Muscle of arm (tissue), 1 donor: ENCODE measurements at regions not wholly inside any gene's neighbourhood (a gene's known extent, or its start where the extent isn't known, plus 50 kb on each side); places are given as distances from the start of the nearest gene placed in this dataset.

Experiments
- DNase-seq: peaks from one replicate; pipeline ENCODE4 v3.0.0-alpha.2; 2013

DNA sequence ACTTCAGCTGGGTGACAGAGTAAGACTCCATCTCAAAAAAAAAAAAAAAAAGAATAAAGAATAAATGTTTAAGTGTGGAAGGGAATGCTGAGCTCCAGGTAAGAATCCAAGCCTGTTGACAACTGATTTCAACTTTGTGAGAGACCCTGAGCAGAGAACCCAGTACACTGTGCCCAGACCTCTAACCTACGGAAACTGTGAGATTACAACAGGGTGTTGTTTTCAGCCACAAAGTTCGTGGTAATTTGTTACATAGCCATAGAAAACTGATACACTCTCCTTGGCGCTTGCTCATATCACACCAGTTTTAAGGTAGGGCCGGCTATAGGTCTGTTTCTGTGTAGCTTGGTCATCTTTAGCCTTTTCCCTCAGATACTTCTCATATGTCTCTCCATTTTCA, 98.4 kb upstream of the PAPOLG start:
- DNase-seq, result no peak

DNA sequence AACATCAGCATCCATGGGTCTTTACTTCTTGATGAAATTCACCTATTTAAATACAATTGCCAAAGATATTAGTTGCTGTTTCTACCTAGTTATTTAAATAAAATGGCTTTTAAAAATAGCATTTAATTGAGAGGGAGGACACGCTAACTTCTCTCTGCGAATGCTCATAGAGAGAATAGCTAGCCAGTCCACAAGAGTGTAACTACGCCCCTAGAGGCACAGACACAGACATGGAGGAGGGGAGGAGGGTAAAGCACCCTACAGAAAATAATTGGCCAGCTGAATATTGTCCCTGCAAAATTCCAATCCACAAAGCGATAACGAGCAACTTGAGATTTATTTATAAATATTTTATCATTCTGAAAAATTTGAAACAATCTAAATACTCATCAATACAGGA, 97.0 kb upstream of the PAPOLG start:
- no peak for DNase-seq

GRCh38 chr2:60661073-60661738, 94.9 kb upstream of the PAPOLG start:
- no peak for DNase-seq

GRCh38 chr2:60662781-60663180, 93.3 kb upstream of the PAPOLG start:
- no peak for DNase-seq

DNA sequence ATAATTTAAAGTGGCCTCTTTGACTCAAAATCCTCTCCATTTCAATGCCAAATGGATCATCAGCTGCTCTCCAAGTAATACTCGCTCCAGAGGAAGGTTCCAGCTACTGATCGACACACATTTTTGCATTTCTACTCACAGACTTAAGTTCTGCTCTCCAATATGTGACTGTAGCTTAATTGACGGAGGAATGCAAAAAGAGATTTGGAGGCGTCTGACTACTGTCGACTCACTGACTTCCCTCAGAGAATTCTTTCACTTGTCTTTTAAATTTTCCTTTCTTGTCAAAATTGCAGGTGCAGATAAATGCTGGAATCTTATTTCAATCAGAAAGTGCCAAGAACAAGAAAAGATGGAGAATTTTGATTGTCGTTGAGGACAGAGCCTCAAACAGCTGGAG, 84.1 kb upstream of the PAPOLG start:
- peak; percentile 25 for DNase-seq

DNA sequence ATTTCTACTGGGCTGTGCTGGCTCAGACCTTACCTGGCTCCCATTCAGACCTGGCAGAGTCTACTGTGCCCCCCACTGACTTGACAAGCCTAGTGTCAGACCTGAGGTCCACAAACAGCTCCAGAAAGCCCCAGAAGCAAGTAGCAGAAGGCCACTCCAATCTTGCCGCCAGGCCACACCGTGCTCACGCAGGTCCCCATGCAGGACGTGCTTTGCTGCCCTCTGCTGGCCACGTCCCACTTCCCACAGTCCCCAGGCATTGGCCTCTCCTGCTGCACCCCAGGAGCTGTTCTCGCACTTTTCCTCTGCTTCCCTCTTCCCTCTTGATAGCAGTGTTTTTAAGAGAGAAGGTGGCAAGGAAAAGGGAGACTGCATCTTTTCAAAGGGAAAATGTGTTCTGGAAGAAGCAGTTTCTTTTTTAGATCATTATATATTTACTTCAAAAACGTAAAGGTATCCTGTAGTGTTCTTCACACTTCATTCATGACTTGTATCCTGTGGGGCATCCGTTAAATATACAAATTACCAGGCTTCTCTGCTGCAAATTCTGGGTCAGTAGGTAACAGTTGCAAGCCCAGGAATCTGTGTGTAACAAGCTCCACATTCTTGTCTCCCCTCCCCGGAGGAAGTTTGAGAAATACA, 81.4 kb upstream of the PAPOLG start:
- DNase-seq, result peak; percentile 85

DNA sequence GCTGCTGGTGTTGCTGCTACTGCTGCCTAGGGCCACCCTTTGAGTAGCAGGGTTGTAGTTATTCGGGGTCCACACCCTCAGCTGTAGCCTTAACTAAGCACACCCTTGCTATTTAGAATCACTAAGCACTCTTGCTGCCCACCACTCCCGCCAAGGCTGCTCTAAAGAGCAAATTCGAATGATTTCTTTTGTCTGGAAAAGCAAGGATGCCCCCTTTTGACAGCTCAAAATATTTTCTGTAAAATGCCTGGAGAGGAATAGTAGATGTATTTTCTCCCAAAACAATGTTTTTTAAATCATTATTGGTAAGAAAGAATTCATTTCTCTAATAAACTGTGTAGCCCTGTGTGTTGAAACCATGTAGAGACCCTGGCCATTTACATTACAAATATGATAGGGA, 80.8 kb upstream of the PAPOLG start:
- no peak for DNase-seq

DNA sequence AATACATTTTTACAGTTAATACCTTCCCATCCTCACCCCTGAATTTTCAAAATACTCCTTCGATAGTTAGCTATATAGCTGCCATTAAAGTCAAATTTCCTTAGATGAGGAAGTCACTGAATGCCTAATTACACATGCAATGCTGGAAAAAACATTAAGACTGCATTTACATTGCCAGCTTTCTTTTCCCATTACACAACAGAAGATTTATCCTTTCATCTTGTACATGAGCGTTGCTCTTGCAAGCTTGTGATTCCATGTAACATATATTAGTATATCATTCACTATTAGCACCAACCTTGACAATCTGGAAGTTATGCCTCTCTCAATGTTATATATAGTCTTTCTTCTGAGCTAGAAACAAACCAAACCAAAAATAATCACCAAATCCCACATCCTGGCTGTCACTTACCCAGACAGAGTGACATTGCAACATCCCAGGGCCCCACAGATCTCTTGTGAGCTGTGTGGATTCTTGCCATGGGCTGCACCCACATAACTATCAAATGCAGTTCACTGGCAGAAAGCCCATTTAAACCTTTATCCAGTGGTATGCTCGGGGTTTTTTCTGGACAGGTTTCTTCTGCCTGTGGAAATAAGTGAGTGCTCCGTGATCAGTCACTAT, 79.2 kb upstream of the PAPOLG start:
- DNase-seq, result no peak

- DNase-seq, result no peak
These were observed 78.7 kb upstream of the PAPOLG start for GRCh38 chr2:60677356-60677755.

- no peak for DNase-seq
These were observed 77.5 kb upstream of the PAPOLG start for GRCh38 chr2:60678551-60678950.

- DNase-seq, result peak; percentile 63
These were observed 76.9 kb upstream of the PAPOLG start for GRCh38 chr2:60679036-60679780.

- no peak for DNase-seq
These were observed 62.5 kb upstream of the PAPOLG start for GRCh38 chr2:60693551-60693950.

DNA sequence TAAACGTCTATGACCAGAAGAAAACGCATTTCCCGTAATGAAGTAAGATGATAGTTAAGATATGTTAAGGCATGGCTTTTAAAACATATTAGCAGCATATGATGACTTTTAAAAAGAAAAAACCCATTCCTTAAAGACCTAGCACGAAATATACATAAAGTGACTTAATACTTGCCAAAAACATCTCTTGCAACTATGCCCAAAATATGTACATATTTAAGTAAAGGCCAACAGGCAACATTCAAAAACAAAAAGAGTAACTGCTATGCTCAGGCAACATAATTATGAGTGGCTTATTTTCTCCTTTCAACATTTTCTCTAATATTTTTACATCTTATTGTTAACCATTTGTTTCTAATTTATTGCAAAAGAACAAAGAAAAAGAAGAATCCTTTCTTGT, 60.3 kb upstream of the PAPOLG start:
- DNase-seq, result no peak

DNA sequence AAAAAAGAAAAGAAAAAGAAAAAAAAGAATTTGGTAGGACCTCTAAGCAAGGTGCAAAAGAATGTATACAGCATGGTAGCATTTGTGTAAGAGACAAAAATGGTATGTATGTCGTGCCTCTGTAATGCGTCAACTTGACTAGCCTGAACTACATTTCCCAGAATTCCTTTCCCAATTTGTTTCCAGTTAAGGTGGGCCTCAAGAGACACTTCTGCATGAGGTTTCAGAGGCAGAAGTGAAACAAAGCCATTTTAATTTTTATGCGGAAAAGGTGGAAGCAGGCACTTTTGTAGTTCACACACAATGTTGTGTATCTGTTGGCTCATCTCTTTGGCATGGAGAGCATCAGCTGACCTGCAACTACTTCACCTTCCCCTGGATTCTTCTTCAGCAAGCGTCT, 56.5 kb upstream of the PAPOLG start:
- no peak for DNase-seq

DNA sequence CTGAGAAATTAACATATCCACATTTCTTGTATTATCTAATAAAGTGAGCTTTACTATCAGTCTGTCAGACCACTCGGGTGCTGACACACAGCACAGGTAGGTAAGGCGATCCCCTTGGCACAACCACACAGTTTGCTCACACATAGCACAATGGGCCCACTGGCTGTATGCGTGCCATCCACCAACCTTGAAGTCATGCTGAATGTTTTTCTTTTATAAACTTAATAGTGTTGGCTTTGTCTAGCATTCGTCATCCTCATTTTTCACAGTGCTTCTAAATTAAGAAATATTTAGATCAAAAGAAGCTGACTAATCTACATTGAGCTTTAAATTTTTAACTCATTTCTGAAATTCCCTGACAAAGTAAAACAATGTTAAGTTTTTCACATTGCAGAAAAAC, 50.0 kb upstream of the PAPOLG start:
- no peak for DNase-seq
